ENCODE measurements at regions not wholly inside any gene's neighbourhood (a gene's known extent, or its start where the extent isn't known, plus 50 kb on each side); places are given as distances from the start of the nearest gene placed in this dataset.
"Not testable (repeated sequence)": the region's sequence is repeated elsewhere in the genome, so short reads cannot be mapped to it uniquely, and the experiment has no call there.

- not testable (repeated sequence) for H3K4me3 ChIP-seq (ENCODE audit: control insufficient read depth, low read depth, low read length); DNase-seq (ENCODE audit: low read depth)
These were observed 181.6 kb upstream of the IRF2BP2 start for GRCh38 chr1:234791615-234792014.

DNA sequence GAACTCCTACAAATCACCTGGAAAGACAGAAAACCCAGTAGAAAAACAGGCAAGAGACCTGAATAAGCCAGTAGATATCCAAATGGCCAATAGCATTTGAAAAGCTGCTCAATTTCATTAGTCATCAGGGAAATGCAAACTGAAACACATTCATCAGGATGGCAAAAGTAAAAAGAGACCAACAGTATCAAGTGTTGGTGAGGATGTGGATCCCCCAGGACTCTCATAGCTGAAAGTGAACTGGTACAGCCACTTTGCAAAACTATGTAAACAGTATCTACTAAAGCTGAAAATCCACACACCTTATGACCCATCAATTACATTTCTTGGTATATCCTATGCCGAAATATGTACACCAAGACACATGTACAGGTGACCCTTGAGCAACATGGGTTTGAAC, 180.4 kb upstream of the IRF2BP2 start:
- DNase-seq (ENCODE audit: low read depth); H3K4me3 ChIP-seq (ENCODE audit: control insufficient read depth, low read depth, low read length): not testable (repeated sequence)

DNA sequence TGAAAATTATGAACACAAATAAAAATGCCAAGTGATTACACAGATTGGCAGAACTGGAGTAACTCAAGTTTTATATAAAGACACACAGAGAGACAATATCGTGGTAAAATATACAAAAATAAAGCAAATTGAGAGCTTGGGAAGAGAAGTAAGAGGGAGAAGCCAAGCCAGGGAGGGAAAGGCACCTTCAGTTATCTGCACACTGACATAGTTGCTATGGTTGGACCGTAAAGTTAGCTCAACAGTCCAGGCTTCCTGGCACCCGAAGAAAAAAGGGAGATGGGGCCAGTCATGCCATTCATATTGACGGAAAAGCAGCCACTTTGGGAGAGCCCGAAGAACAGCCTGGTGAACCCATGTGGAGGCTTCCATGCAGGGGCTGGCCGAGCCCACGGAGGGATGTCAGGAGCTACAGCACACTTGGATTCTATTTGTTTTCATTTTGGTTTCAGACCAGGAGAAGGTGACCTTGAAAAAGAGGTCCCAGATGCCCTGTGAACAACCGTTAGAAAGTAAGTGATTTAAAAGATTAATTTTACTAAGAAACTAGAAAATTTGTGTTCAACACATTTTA, 177.1 kb upstream of the IRF2BP2 start:
- not testable (repeated sequence) for DNase-seq (ENCODE audit: low read depth); H3K4me3 ChIP-seq (ENCODE audit: control insufficient read depth, low read depth, low read length)

DNA sequence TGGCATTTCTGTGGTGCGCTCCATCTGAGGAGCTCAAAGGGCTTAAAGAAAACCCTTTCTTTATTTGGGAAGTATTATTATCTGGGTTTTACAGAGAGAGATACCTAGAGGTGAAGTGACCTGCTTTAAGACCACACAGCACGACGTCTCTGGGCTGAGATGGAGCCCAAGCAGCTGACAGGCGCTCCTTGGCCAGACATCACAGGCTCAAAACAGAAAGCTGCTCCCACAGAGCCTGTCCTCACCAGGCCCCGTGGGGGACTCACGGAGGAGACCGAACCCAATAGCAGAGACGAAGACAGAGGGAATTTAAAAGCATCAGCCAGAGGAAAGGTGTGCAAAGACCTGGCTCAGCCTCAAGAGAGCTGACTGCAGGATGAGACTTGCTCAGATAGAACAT, 175.9 kb upstream of the IRF2BP2 start:
- not testable (repeated sequence) for DNase-seq (ENCODE audit: low read depth); H3K4me3 ChIP-seq (ENCODE audit: control insufficient read depth, low read depth, low read length)

- not testable (repeated sequence) for H3K4me3 ChIP-seq (ENCODE audit: control insufficient read depth, low read depth, low read length)
- peak; percentile 28 for DNase-seq (ENCODE audit: low read depth)
These were observed 175.5 kb upstream of the IRF2BP2 start for GRCh38 chr1:234785471-234785919.

- not testable (repeated sequence) for DNase-seq (ENCODE audit: low read depth); H3K4me3 ChIP-seq (ENCODE audit: control insufficient read depth, low read depth, low read length)
These were observed 174.1 kb upstream of the IRF2BP2 start for GRCh38 chr1:234784108-234784507.

- H3K4me3 ChIP-seq (ENCODE audit: control insufficient read depth, low read depth, low read length), result no peak overlapping the region
- no peak for DNase-seq (ENCODE audit: low read depth)
These were observed 172.8 kb upstream of the IRF2BP2 start for GRCh38 chr1:234782791-234783190.

DNA sequence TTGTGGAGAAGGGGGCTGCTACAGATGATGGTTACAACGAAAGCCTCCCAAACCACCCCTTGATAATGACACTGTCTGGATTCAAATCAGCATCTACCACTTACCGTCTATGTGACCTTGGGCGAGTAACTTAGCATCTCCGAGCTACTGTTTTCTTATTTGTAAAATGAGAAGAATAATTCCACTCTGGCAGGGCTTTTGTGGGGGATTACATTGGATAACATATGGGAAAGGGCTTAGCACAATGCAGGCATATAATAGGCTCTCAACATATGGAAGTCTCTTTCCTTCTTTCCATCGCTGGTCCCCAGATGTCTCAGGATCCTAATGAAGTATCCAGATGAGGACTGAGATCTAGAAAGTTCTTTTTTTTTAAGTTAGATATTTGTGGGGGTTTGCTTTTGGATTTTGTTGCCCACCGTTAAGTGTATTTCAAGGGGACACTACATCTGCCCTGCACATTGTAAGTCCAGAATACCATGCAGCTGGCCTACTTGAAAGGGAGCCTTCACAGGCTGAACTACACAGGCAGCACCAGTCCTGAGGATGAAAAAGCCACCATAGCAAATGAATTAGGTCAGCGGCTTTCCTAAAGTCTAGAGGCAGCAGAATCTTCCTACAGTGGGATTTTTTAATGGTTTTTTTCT, 172.2 kb upstream of the IRF2BP2 start:
- no peak for DNase-seq (ENCODE audit: low read depth)
- H3K4me3 ChIP-seq (ENCODE audit: control insufficient read depth, low read depth, low read length), result no peak overlapping the region
- TF ChIP-seq CTCF (IDR thresholded peaks at IDR 0.05; ENCODE audit: control insufficient read depth, insufficient read depth, low read depth, low read length, missing control alignments), result no peak

More at GRCh38 chr1:234782791-234783190, 172.8 kb upstream of the IRF2BP2 start:
- no peak for TF ChIP-seq CTCF (IDR thresholded peaks at IDR 0.05; ENCODE audit: control insufficient read depth, insufficient read depth, low read depth, low read length, missing control alignments)

DNA sequence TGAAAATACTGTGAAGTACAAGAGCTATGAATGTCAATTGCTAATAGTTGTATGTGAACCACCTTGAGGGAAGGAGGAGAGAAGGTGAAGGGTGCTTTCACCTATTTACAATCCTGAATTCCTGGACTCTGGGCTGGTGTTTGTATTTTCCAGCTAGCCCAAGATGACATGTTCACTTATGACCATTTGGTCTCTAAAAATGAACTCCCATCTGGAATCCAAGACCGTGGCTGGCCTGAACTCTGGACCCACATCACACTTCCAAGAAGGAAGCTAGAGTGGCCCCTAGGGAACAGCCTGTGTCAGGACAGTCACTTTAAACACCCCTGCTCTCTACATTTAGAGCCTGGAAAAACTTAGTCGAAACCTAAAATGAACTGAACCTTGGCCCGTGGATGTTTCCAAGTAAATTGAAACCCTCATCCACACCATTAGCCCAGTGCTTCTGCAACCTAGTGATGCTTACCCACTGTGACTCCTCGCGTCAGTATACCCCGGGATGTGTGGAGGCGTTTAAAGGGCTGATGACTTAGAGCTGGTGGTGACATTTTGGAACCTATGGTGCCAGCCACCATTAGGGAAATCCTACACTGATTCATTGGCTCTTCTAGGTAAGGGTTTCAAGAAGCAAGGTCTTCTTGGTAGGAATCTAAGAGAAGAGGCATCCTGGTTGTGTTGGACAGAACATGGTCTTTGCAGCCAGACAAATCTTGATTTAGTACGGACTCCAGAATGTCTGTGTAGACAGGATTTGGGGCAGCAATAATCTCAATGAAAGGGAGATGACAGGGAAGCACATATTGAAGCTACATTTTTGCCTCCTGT, 171.5 kb upstream of the IRF2BP2 start:
- DNase-seq (ENCODE audit: low read depth), result no peak
- TF ChIP-seq CTCF (IDR thresholded peaks at IDR 0.05; ENCODE audit: control insufficient read depth, insufficient read depth, low read depth, low read length, missing control alignments), result no peak
- no peak overlapping the region for H3K4me3 ChIP-seq (ENCODE audit: control insufficient read depth, low read depth, low read length)
